Ureter (tissue), 1 donor: ENCODE measurements at regions not wholly inside any gene's neighbourhood (a gene's known extent, or its start where the extent isn't known, plus 50 kb on each side); places are given as distances from the start of the nearest gene placed in this dataset.
"Not testable (repeated sequence)": the region's sequence is repeated elsewhere in the genome, so short reads cannot be mapped to it uniquely, and the experiment has no call there.

ENCODE experiments used
- DNase-seq: peaks from one replicate; pipeline ENCODE4 v3.0.0-alpha.2; 2020; ENCODE audit warnings: low spot score
- donor health status: DM: yes; HTN: yes; CAD: no.

DNA sequence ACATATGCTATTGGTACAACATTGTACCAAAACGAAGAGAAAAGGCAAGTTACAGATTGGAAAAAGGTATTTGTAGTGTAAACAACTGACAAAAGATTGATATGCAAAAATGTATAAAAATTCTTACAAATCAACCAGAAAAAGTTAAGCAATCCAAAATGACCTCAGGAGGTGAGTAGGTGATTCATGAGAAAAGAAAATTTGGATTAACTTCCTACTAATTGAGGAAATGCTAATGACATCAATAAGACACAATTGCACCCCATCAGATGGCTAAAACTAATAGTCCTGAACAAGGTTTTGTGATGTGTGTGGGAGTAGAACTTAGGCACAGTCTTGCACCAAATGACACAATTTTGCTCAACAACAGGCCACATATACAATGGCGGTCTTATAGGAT is 129.3 kb downstream of the COPS8 start:
- DNase-seq = no peak

DNA sequence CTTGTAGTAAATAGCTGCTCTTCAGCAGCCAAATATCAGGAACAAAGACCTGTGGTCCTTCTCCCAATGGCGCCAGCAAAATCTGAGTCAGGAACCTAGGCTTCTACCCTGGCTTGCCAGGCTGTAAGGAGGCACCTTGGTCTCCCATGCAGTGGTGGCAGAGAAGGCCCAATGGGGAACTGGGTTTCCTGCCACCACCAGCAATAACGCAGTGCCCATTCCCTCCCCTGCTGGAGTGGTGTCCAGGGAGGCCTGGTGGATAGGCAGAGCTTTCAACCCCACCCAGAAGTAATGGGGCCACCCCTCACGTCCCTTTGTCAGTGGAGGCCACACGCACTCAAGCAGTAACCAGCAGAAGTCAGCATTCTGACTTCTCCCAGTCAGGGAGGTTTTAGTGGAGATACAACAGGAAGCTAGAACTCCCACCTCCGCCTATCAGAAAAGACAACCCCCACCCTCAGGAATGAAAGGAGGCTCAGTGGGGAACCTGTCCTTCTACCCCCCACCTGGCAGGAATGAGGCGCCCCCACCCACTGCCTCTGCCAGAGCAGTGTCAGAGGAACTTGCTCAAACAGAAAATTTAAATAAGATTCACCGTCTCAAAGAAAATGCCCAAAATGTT is 132.4 kb downstream of the COPS8 start:
- no peak for DNase-seq

DNA sequence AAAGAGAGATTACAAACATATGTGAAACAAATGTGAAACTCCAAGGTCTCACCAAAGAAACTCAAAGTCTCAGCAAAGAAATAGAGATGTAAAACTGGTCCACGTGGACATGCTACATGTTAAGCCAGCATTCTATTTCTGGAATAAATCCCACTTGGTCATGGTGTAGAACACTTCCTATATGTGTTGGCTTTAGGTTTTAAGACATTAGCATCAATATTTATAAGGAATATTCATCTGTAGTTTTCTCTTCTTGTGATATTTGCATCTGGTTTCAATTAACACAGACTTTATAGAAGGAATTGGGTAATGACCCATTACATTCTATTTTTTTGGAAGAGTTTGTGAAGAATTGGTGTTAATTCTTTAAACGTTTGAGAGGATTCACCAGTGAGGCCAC is 133.1 kb downstream of the COPS8 start:
- DNase-seq = no peak

DNA sequence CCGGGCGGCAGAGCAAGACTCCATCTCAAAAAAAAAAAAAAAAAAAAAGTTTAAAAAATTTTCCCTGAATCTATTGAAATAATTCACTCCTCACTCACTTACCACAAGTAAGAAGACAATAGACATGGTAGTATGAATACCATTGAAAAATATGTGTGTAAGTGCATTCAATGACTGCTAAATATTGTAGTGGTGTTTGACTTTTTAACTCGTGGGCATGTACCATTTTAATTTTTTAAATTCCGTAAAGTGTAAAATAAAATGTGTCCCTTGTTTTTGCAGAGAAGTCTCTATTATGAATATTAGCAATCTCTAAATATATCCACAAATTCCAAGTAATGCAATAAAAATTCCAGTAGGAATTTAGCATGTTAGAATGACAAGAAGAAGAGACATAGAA is 134.1 kb downstream of the COPS8 start:
- no peak for DNase-seq

DNA sequence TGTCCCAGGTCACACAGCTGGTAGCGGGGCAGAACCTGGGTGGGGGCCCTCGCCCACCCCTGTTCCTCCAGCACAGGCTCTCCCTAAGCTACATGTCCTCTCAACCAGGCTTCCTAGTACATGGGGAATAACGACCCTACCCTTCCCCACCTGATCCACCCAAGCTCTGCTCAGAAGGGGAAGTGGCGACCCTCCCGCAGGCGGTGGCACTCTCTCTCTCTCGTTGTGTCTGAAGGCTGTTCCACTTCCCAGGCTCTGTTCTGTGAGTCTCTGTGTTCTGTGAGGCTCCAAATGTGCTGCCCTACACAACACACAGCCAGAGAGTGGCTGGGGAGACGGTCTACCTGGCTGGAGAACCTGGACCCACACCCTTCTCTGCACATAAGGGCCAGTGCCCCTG is 135.8 kb downstream of the COPS8 start:
- no peak for DNase-seq

DNA sequence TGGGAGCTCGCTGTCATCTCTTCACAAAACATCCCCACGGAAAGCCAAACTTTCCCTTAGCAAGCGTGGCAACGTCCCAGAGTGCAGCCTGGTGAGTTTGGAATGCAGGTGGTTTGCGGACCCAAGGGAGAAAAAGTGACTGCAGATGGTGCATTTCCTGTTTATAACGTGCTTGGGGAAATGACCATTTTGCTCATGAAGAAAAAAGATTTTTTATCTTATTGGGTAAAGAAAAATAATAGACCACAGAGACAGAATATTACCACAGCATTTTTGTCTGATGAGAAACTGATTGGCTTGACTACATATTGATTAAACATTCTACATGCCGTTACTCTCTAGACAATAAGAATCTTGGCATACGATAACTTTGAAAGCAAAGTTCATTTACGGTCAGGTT is 136.5 kb downstream of the COPS8 start:
- no peak for DNase-seq

DNA sequence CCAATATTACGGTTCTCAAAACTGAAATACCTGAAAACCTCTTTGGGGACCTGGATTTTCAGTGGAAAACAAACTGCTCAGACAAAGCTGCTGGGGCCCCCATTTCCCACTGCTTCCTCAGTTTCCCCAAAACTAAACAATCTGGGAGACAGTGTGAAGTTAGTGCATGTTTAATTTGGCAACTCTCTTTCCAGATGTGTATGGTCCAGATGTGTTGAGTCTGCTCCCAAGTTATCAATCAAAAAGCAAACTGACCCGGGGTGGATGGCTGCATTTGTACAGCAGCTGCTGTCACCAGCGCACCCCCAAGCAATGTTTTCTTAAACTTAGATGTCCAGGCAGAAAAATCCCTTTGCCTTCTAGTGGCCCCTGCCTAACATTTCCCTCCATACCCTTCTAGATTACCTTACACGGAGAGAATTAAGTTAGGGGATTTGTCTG is 136.9 kb downstream of the COPS8 start:
- no peak for DNase-seq

DNA sequence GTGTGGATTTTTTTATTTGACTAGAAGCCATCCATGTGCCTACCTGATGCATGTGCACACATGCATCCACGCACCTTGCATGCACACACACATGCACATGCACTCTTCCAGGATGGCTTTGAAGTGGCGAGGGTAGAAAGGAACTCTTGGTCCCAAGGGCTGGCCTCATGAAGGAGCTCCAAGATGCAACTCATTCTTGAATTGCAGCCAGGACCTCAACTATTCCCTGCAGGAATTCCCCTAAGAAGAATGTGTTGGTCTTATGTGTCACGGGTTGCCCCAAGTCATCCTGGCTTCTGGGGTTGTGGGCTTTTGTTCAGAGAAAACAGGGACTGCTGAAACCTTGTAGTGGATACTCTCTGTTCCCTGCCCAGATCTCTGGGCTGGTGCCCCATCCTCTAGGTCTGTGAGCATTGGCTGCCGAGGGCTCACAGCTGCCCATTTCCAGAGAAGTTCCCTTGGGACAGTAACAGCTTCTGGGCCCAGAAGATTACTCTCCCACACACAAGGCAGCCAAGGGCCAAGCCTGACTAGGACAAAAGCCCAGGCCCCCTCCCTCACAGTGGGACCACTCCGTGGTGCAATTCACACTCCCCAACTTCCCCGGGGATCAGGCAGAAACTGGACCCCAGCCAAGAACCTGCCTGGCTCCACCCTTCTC is 137.6 kb downstream of the COPS8 start:
- DNase-seq = no peak

DNA sequence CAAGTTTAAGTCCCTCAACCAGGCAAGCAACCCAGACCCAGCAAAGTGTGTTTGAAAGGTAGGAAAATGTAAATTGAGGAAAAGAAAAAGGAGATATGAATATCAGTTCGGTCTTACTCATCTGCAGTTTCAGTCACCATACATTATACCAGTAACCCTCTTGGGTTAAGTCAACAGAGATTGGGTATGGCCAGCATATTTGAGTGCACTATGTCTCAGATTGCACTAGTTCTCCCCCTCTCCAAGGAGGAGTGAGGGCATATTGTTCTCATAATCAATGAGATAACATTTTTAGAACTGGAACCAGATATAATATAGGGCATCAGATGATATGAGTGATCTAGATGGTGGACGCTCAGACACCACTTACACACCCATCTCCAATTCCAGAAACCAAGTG is 141.5 kb downstream of the COPS8 start:
- no peak for DNase-seq

DNA sequence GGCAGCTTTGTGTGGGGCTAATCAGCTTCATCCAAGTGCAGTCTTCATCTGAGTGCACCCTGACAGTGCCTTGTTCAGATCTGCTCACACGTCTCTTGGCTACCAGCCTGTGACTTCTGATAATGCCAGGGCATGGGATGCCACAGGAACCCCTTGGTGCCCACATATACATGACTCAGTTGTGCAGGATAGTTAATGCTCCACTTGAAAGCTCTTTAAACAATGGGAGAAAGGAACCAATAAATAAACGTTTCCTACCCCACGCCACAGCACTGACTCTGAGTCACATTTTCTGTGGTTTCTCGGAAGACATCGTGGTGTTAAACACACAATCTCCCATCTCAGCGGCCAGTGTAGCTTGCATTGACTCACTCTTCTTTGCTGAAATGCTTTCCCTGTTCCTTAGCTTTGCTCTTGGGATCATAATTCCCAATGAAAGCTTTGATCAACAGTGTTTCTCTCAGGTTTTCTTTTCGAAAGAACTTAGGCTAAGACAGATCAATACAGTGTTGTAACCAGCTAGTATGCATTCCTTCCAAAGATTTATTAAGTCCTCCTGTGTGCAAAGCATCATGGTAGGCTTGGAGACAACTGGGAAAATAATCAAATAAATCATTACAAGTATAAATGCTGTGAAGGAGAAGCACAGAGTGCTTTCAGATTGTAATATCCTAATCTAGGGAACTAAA is 142.0 kb downstream of the COPS8 start:
- no peak for DNase-seq

DNA sequence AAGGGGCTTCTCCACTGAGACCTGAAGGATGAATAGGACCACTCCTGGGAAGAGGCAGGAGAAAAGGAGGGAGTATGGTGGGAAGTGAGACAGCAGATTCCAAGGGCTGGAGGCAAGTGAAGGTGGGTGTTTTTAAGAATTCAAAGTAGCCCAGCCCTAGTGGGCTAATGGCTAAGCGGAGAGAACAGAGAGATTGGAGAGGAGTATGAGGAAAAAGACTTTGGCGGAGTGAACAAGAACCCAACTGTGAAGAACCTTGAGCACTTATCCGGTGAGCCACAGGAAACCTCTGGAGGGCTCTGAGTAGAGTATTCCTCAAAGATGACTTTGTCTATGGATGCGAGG is 142.6 kb downstream of the COPS8 start:
- DNase-seq = no peak

DNA sequence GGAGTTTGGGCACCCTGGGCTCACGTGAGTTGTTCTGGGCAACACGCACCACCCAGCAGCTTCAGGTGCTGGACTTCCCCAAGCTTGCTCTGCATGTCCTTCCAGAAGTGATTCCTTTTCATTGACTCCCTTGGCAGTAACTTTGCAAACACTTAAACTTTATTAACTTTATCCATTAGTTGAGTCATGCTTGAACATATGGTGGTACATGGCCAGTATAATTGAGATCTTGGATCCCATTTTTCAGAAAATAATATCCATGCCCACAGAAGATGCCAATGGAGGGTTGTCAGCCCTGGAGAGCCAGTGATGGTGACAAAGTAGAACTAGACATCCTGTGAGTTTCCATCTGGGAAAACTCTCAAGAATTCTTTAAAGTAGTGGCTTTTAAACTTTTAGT is 144.2 kb downstream of the COPS8 start:
- DNase-seq = no peak

DNA sequence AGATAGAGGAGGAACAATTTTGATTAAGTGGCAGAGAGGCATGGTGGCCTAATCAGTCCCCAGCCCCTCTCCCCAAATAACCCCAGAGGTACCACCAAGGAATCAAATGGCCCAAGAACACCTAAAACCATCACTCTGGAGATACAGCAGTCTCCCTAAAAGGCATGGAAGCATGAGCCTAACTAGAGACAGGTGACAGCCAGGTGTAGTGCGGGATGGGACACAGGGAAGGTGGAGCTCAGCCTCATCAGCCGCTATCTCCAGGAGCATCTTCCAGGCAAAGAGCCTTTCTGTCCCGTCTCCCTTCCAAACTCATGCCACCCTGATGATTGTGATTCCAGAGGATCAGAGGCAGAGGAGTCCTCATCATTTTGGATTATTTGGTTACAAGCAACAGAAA is 144.7 kb downstream of the COPS8 start:
- DNase-seq = no peak

DNA sequence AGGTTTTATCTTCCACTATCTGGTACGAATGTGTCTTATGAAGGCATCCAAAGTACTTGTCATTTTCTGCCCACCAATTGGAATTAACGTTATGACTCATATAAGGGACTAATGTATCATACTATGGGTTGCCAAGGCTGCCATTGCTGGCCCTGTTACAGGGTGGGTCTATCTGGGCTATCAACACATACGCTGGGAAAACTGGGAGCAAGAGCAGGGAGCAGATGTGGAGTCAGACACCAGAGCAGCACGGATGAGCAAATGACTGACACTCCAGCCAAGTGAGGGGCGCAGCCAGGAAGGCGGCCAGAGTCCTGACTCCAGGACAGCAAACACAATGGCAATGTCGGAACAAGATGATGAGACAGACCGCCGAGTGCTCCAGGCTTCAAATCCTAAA is 145.9 kb downstream of the COPS8 start:
- DNase-seq = no peak

DNA sequence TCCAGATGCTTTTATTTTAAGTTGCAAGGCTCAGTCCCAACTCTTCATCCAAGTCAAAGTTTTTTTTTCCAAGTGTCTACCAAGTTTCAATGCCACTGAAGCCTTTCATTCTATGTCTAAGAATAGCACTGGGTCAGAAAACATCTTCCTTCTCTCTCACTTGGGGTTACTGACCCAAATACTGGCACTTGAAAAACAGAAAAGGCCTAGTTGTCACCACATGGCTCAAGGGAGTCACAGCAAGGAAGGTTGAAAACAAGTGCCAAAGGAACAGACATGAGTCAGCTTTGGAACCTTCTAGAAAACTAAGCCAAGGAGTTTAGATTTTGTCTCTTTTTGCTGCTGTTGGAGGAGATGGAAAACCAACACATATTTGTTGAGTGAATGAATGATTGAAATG is 146.5 kb downstream of the COPS8 start:
- DNase-seq = no peak

DNA sequence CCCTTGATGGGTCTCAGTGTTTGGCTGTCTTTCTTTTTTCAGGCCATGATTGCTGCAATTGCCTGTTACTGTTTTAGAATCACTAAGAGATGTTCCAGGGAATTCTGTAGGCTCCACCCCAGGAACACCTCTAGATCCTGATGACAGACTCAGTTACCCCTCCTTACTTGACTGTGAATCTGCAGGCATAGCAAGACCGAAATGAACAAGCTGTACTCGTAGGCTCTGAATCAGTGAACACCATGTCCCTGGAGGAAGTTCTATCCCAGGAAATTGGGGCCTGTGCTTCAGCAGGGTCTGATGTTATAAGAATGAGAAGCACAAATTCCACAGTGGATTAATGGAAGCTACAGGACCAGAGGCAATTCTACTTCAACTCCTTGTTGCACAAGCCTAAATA is 148.6 kb downstream of the COPS8 start:
- no peak for DNase-seq

DNA sequence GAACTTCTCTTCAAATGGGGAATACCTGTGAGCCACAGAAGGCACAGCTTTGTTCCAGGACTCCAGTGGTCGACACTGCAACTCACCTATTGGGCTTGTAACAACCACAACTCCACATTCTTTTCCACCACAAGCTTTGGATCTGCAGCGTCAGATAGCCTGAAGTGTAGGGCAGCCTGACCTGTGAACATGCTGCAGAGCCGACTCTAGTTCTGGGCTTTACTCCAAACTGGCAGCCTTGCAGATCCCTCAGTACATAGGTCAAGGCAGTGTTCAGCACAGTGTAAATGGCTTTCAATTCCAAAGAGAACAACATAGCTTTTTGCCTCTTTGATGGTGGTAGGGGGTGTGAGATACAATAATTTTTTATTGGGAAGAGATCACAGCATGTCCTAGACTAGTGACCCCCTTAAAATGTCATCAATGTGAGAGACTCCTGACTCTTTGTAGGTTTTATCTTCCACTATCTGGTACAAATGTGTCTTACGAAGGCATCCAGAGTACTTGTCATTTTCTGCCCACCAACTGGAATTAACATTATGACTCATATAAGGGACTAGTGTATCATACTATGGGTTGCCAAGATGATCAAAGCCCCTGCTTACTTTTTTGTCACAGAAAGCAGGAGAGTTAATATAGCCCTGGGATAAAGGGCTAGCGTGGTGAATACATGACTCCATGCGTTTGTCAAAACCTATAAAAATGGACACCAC is 149.8 kb downstream of the COPS8 start:
- peak; percentile 74 for DNase-seq

DNA sequence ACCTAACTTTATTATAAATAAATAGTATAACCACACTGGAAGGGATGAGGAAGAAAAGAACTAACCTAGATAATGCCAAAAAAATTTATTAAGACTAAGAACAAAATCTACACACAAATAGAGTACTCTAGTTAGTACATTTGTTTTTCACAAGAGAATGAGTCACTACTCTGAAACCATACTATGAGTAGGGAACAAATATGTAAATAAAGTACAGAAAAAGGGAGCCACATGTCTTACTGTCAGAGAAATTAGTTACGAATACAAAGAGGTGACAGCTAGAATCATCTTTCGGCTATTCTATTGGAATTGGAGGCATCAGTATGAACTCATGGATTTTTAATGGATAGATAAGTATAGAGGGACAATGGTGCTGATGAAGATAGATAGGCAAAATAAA is 150.5 kb downstream of the COPS8 start:
- no peak for DNase-seq

DNA sequence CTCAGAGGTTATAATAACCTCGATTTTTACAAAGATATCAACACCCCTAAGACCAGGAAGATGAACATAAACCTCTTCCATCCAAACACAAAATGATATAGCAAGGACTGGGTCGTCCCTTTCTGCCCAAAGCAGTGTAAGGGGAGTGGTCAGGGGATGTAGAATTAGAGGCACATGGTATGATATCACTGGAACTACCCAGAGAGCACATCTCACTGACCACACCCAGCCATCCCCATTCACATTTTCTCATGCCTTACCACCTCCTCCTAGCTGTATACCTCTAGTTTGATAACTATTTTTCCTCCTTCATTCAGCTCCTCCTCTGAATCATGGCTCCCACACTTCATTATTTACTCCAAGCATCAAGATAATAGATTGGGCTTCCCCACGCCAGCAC is 152.6 kb downstream of the COPS8 start:
- no peak for DNase-seq

DNA sequence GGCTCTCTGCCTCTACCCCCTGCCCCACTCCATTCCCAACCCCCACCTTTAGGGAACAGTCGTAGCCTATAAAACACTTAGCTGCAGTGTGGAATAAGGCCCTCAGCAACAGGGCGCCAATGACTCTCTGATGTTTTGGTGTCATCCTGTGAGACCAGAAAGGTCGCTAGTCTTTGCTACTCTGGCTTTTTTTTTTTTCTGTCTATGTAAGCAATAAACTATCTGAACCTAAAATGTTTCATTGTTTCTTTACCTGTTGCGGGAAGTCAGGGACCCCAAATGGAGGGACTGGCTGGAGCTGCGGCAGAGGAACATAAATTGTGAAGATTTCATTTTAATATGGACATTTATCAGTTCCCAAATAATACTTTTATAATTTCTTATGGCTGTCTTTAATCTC is 154.6 kb downstream of the COPS8 start:
- no peak for DNase-seq

DNA sequence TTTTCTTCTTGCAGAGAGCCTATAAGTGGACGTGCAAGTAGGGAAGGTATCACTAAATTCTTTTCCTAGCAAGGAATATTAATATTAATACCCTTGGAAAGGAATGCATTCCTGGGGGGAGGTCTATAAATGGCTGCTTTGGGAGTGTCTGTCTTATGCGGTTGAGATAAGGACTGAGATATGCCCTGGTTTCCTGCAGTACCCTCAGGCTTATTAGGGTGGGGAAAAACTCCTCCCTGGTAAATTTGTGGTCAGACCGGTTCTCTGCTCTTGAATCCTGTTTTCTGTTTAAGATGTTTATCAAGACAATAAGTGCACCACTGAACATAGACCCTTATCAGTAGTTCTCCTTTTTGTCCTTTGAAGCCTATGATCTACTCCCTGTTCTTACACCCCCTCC is 155.2 kb downstream of the COPS8 start:
- DNase-seq = not testable (repeated sequence)

DNA sequence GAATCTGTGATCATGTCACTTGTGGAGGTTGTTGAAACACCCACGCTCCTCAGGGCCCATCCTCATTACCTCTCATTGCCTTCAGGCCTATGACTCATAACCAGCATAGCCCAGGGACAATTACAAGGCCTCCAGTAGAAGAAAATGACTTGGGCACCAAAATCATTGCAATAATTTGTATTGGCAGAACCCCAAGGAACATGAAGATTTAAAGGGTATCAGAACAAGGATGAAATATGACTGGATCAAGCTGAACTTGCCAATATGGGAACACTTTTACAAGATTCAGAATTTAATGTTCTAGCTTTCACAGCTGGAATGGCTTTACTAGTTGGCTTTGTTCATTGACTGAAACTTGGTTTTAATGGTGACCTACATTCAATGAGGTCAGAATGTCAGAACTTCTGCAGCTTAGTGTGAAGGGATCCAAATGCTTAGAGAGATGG is 156.4 kb downstream of the COPS8 start:
- DNase-seq = no peak

DNA sequence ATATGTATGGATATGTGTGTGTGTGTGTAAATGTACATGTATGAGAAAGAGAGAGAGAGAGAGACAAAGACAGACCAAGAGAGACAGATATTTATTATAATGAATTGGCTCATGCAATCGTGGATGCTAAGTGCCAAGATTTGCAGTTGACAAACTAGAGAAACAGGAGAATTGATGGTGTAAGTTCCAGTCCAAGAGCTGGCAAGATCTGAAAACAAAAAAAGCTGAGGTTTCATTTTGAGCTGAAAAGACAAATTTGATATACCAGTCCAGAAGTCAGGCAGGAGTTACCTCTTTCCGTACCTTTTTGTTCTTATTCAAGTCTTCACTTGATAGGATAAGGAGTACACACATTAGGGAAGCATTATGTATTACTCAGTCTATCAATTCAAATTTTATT is 157.8 kb downstream of the COPS8 start:
- no peak for DNase-seq
